HG03139 (cell line): ENCODE measurements at regions not wholly inside any gene's neighbourhood (a gene's known extent, or its start where the extent isn't known, plus 50 kb on each side); places are given as distances from the start of the nearest gene placed in this dataset.
"Not testable (repeated sequence)": the region's sequence is repeated elsewhere in the genome, so short reads cannot be mapped to it uniquely, and the experiment has no call there.

Source experiments
- ATAC-seq: cut with Tn5 transposase; IDR thresholded peaks from one replicate; pipeline ENCODE4 v1.9.1; 2021; ENCODE audit not compliant: unreplicated experiment

- no peak for ATAC-seq
Measured at GRCh38 chr4:112770114-112770513, 133.2 kb downstream of the LARP7 start.

- ATAC-seq, result no peak
Measured at GRCh38 chr4:112775801-112776200, 138.9 kb downstream of the LARP7 start.

GRCh38 chr4:112776535-112776934, 139.6 kb downstream of the LARP7 start:
- ATAC-seq, result no peak

GRCh38 chr4:112778520-112778919, 141.6 kb downstream of the LARP7 start:
- no peak for ATAC-seq

GRCh38 chr4:112793033-112793432, 156.1 kb downstream of the LARP7 start:
- no peak for ATAC-seq

GRCh38 chr4:112800001-112800400, 163.1 kb downstream of the LARP7 start:
- no peak for ATAC-seq

GRCh38 chr4:112801341-112801740, 164.4 kb downstream of the LARP7 start:
- ATAC-seq, result no peak

GRCh38 chr4:112802780-112803179, 165.8 kb downstream of the LARP7 start:
- ATAC-seq, result no peak

GRCh38 chr4:112807083-112807482, 170.1 kb downstream of the LARP7 start:
- ATAC-seq, result peak; percentile 76

GRCh38 chr4:112808001-112808400, 171.1 kb downstream of the LARP7 start:
- ATAC-seq, result no peak

GRCh38 chr4:112813790-112814189, 176.8 kb downstream of the LARP7 start:
- ATAC-seq, result no peak

GRCh38 chr4:112817933-112818593, 181.1 kb downstream of the LARP7 start:
- ATAC-seq, result peak; percentile 95

GRCh38 chr4:112818594-112818965, 181.6 kb downstream of the LARP7 start:
- peak; percentile 20 for ATAC-seq

- no peak for ATAC-seq
Measured at GRCh38 chr4:112819729-112820128, 182.8 kb downstream of the LARP7 start.

GRCh38 chr4:112823156-112823555, 186.2 kb downstream of the LARP7 start:
- ATAC-seq, result no peak

GRCh38 chr4:112823606-112824005, 186.7 kb downstream of the LARP7 start:
- no peak for ATAC-seq

- ATAC-seq, result no peak
Measured at GRCh38 chr4:112830753-112831386, 193.9 kb downstream of the LARP7 start.

- no peak for ATAC-seq
Measured at GRCh38 chr4:112832493-112832892, 195.6 kb downstream of the LARP7 start.

GRCh38 chr4:112836895-112837294, 200.0 kb downstream of the LARP7 start:
- ATAC-seq, result no peak

GRCh38 chr4:112838015-112838414, 201.1 kb downstream of the LARP7 start:
- not testable (repeated sequence) for ATAC-seq

- ATAC-seq, result no peak
Measured at GRCh38 chr4:112840061-112840460, 203.1 kb downstream of the LARP7 start.

GRCh38 chr4:112840619-112841018, 203.7 kb downstream of the LARP7 start:
- no peak for ATAC-seq

- ATAC-seq, result no peak
Measured at GRCh38 chr4:112842513-112842912, 205.6 kb downstream of the LARP7 start.
